ENCODE measurements at regions not wholly inside any gene's neighbourhood (a gene's known extent, or its start where the extent isn't known, plus 50 kb on each side); places are given as distances from the start of the nearest gene placed in this dataset.

GRCh38 chr10:23581906-23582450 is 143.1 kb downstream of the OTUD1 start:
- Histone ChIP-seq H4K20me1 (replicated peaks in 1 of 2; ENCODE audit: control insufficient read depth in 1 of 2, insufficient read depth in 2 of 2, low read length in 2 of 2) (no peaks in the 10 kb centered on the region), H3K4me3 (ENCODE audit: extremely low read depth in 1 of 4, insufficient read depth in 2 of 4, low read depth in 3 of 4, low read length in 4 of 4) (no peak overlapping the region), H3K4me2 (ENCODE audit: insufficient read depth in 1 of 2, low read depth in 2 of 2, low read length in 2 of 2) (no peak overlapping the region), H3K27ac (ENCODE audit: low read depth, low read length) (no peak overlapping the region), H3K23ac (ENCODE audit: insufficient read length) (no peak overlapping the region), H3K79me2 (ENCODE audit: control insufficient read depth in 1 of 2, insufficient read depth in 2 of 2, low read length in 2 of 2) (no peaks in the 10 kb centered on the region), H2BK5ac (ENCODE audit: low read depth, low read length) (no peak overlapping the region), H2BK12ac (ENCODE audit: low read depth, low read length) (no peak overlapping the region), H3K23me2 (ENCODE audit: low read depth, low read length) (no peaks in the 10 kb centered on the region; the same call in 1 of the 2 replicates), H4K91ac (replicated peaks; ENCODE audit: insufficient read length, low read length) (no peak overlapping the region), H4K8ac (ENCODE audit: extremely low read depth, insufficient read depth, low read length) (no peak overlapping the region), H2BK120ac (replicated peaks; ENCODE audit: low read depth, low read length) (no peak overlapping the region), H3K79me1 (ENCODE audit: low read depth, low read length) (no peaks in the 10 kb centered on the region), H3K56ac (replicated peaks; ENCODE audit: insufficient read length, low read depth, low read length) (no peak overlapping the region), H3K9me3 (ENCODE audit: insufficient read depth in 2 of 2, low read depth in 1 of 2, low read length in 1 of 2) (no peaks in the 10 kb centered on the region), H3K4ac (replicated peaks; ENCODE audit: insufficient read length, low read depth, low read length) (no peak overlapping the region), H3K14ac (ENCODE audit: insufficient read length) (no peak overlapping the region), H2AFZ (ENCODE audit: low read length) (no peak overlapping the region), H2AK5ac (ENCODE audit: low read depth, low read length) (no peak overlapping the region), H3K18ac (ENCODE audit: extremely low read depth, low read length) (no peak overlapping the region), H3K36me3 (ENCODE audit: control insufficient read depth in 2 of 4, insufficient read depth in 4 of 4, low read length in 3 of 4) (no peaks in the 10 kb centered on the region), H3K9ac (replicated peaks in 1 of 4; ENCODE audit: extremely low read depth in 1 of 4, low read depth in 3 of 4, low read length in 3 of 4) (no peak overlapping the region), H3K27me3 (replicated peaks in 1 of 4; ENCODE audit: control insufficient read depth in 3 of 4, extremely low read depth in 1 of 4, insufficient read depth in 3 of 4, low read length in 3 of 4) (no peaks in the 10 kb centered on the region), H2BK15ac (ENCODE audit: low read length) (no peak overlapping the region), H3K4me1 (replicated peaks in 1 of 4; ENCODE audit: control insufficient read depth in 3 of 4, insufficient read depth in 4 of 4, low read length in 3 of 4) (no peaks in the 10 kb centered on the region), H4K5ac (ENCODE audit: insufficient read length, low read depth, low read length) (no peak overlapping the region), H2BK20ac (ENCODE audit: low read length) (no peak overlapping the region)
- CTCF ChIA-PET (ENCODE audit: partially characterized antibody), result interaction anchor here (0.8 to 1.4 kb wide), 4 partner anchors 15 to 139 kb away, joined by 3 to 4 read pairs (median 3); no protein-coding TSS in a partner anchor
- TF ChIP-seq BRCA1 (IDR thresholded peaks at IDR 0.05; ENCODE audit: low read depth, low read length) (no peak), CTCF (IDR thresholded peaks at IDR 0.05; ENCODE audit: control extremely low read depth in 1 of 3, insufficient read depth in 1 of 3, low read depth in 1 of 3, low read length in 3 of 3) (no peak)
- POLR2A ChIA-PET (ENCODE audit: partially characterized antibody), result no interaction called here
- FAIRE-seq (no peak), DNase-seq (ENCODE audit: low read depth in 1 of 2, low spot score in 2 of 2) (no peak)
- WGBS, 2 experiments (ENCODE audit: extremely low coverage in 1 of 2, insufficient coverage in 1 of 2, insufficient read length in 1 of 2, insufficient replicate concordance in 2 of 2, low coverage in 1 of 2, low lambda C conversion rate in 2 of 2, missing lambda C conversion rate in 1 of 2), result 95% methylated on average over 2 of the region's 2 CpGs; no CpG with 5 or more reads in 1 of the 2 experiments
